ENCODE measurements at regions not wholly inside any gene's neighbourhood (a gene's known extent, or its start where the extent isn't known, plus 50 kb on each side); places are given as distances from the start of the nearest gene placed in this dataset.

DNA sequence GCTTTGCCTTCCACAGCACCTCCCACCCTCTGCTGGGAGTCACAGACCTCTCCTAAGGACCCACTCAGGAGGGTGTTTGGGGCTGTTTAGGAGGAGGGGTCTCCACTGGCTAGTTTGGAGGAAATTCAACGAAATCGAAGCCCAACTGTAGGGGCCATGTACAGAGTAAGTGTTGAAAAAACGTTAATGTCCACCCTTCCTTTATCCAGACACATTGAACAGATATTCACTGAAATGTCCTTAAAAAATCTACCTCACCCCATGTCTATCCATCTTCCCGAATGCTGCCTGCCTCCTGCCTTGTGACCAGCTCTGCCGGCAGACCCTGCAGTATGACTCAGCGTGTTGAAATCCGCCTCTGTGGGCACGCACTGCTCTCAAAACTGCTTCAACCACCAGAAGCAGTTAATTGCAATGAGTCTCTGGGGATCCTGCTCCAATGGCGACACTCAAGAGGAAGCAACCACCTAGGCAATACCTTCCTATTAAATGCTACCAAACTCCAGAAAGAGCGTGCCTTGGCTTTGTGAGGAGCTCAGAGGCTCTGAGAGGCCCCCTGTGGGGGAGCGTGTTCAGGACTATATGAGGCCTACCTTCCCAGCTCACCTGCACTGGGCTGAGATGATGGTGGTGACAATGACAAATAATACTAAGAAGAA, 61.4 kb upstream of the RTN4 start:
- TF ChIP-seq GATA2 (IDR thresholded peaks at IDR 0.05; ENCODE audit: low read depth, low read length) (no peak), GATA3 (IDR thresholded peaks at IDR 0.05; ENCODE audit: low read depth, low read length) (no peak)

All from SH-SY5Y (cell line).